Liver (tissue), 8 donors: ENCODE measurements at regions not wholly inside any gene's neighbourhood (a gene's known extent, or its start where the extent isn't known, plus 50 kb on each side); places are given as distances from the start of the nearest gene placed in this dataset.

ENCODE experiments used
- DNase-seq: peaks from one replicate; pipeline ENCODE4 v3.0.0-alpha.2; 2017; ENCODE audit warnings: low spot score
- H3K27ac ChIP-seq, 2 donors: one replicate each; pipeline ENCODE4 v1.7.0; 2013; ENCODE audit warnings: inconsistent platforms in 2 of 2, low read length in 2 of 2, control low read depth in 1 of 2, low read depth in 1 of 2, mild to moderate bottlenecking in 1 of 2
- H3K27me3 ChIP-seq, 4 donors: one replicate each; pipeline versions ENCODE4 v1.6.1 to v1.7.0; 2013; ENCODE audit warnings: low read length in 3 of 4, inconsistent platforms in 1 of 4, mild to moderate bottlenecking in 1 of 4, moderate library complexity in 1 of 4; ENCODE audit not compliant: control insufficient read depth in 4 of 4, insufficient read depth in 4 of 4
- H3K36me3 ChIP-seq, 4 donors: one replicate each; pipeline versions ENCODE4 v1.6.1 to v1.7.0; 2013; ENCODE audit warnings: low read length in 3 of 4, mild to moderate bottlenecking in 3 of 4, low read depth in 1 of 4, moderate library complexity in 1 of 4; ENCODE audit not compliant: control insufficient read depth in 4 of 4, insufficient read depth in 3 of 4
- H3K4me1 ChIP-seq, 4 donors: one replicate each; pipeline versions ENCODE4 v1.6.1 to v1.7.0; 2013; ENCODE audit warnings: low read length in 3 of 4, mild to moderate bottlenecking in 3 of 4, moderate library complexity in 1 of 4; ENCODE audit not compliant: control insufficient read depth in 4 of 4, insufficient read depth in 4 of 4
- H3K4me3 ChIP-seq, 3 donors: one replicate each; pipeline versions ENCODE4 v1.6.1 to v1.7.0; 2013; ENCODE audit warnings: low read length in 3 of 3, control low read depth in 1 of 3, low read depth in 1 of 3, mild to moderate bottlenecking in 1 of 3
- H3K9ac ChIP-seq, 2 donors: one replicate each; pipeline ENCODE4 v1.7.0; 2013; ENCODE audit warnings: low read length in 2 of 2, mild to moderate bottlenecking in 2 of 2, moderate library complexity in 2 of 2, control low read depth in 1 of 2, low read depth in 1 of 2
- H3K9me3 ChIP-seq, 4 donors: one replicate each; pipeline versions ENCODE4 v1.6.1 to v1.7.0; 2013; ENCODE audit warnings: low read length in 3 of 4; ENCODE audit not compliant: control insufficient read depth in 4 of 4
- EGR1 ChIP-seq, 2 donors: IDR thresholded peaks; 2 replicates each; pipeline ENCODE4 v1.6.1; 2016 to 2018; ENCODE audit warnings: antibody characterized with exemption in 2 of 2, low read depth in 2 of 2
- FOXA1 ChIP-seq: IDR thresholded peaks from 2 replicates; pipeline ENCODE4 v1.6.1; 2016; ENCODE audit warnings: antibody characterized with exemption
- FOXA2 ChIP-seq: IDR thresholded peaks from 2 replicates; pipeline ENCODE4 v1.6.1; 2016; ENCODE audit warnings: antibody characterized with exemption
- GABPA ChIP-seq, 2 donors: IDR thresholded peaks in 1 of 2; conservative IDR thresholded peaks in 1 of 2; 2 replicates each; pipeline ENCODE4 v1.6.1; 2016; ENCODE audit warnings: antibody characterized with exemption in 2 of 2, mild to moderate bottlenecking in 1 of 2, moderate library complexity in 1 of 2
- HNF4G ChIP-seq: IDR thresholded peaks from 2 replicates; pipeline ENCODE4 v1.6.1; 2016; ENCODE audit warnings: antibody characterized with exemption
- JUND ChIP-seq, 2 donors: IDR thresholded peaks; 2 replicates each; pipeline ENCODE4 v1.6.1; 2016; ENCODE audit warnings: antibody characterized with exemption in 2 of 2
- NR2F2 ChIP-seq: IDR thresholded peaks from 2 replicates; pipeline ENCODE4 v1.6.1; 2016; ENCODE audit warnings: antibody characterized with exemption
- RAD21 ChIP-seq, 2 donors: IDR thresholded peaks; 2 replicates each; pipeline ENCODE4 v1.6.1; 2016; ENCODE audit warnings: antibody characterized with exemption in 2 of 2, mild to moderate bottlenecking in 2 of 2
- RXRA ChIP-seq, 2 donors: IDR thresholded peaks; 2 replicates each; pipeline ENCODE4 v1.6.1; 2017 to 2018; ENCODE audit warnings: antibody characterized with exemption in 2 of 2, mild to moderate bottlenecking in 1 of 2
- SP1 ChIP-seq: IDR thresholded peaks from 2 replicates; pipeline ENCODE4 v1.6.1; 2018; ENCODE audit warnings: antibody characterized with exemption, mild to moderate bottlenecking
- TAF1 ChIP-seq: conservative IDR thresholded peaks from 2 replicates; pipeline ENCODE4 v1.6.1; 2016; ENCODE audit warnings: antibody characterized with exemption, mild to moderate bottlenecking
- YY1 ChIP-seq: IDR thresholded peaks from 2 replicates; pipeline ENCODE4 v1.6.1; 2016; ENCODE audit warnings: antibody characterized with exemption, mild to moderate bottlenecking
- WGBS: extraction: QIAGEN DNeasy Blood & Tissue Kit; methylation state at CpG from one replicate; pipeline ENCODE4 v1.1.7; 2013; 5-methylcytosine and 5-hydroxymethylcytosine counted together
- TF ChIP-seq, protein P1 (sequence below): IDR thresholded peaks from 2 replicates; pipeline ENCODE4 v1.6.1; 2016; ENCODE audit warnings: antibody characterized with exemption, mild to moderate bottlenecking
- TF ChIP-seq, protein P2 (sequence below): IDR thresholded peaks from 2 replicates; pipeline ENCODE4 v1.6.1; 2016; ENCODE audit warnings: antibody characterized with exemption
- TF ChIP-seq, protein P3 (sequence below): fragments of 150-350 bp; IDR thresholded peaks from 2 replicates; pipeline ENCODE4 v1.5.1; 2017; ENCODE audit warnings: improper control_type of control experiment, low read depth, low read length; ENCODE audit not compliant: missing input control
- TF ChIP-seq, protein P4 (sequence below): IDR thresholded peaks from 2 replicates; pipeline ENCODE4 v1.6.1; 2016; ENCODE audit warnings: antibody characterized with exemption
- donor health status: healthy.
- donor health status: healthy.
- donor health status: healthy.
- donor health status: healthy.
- donor health status: healthy.

DNA sequence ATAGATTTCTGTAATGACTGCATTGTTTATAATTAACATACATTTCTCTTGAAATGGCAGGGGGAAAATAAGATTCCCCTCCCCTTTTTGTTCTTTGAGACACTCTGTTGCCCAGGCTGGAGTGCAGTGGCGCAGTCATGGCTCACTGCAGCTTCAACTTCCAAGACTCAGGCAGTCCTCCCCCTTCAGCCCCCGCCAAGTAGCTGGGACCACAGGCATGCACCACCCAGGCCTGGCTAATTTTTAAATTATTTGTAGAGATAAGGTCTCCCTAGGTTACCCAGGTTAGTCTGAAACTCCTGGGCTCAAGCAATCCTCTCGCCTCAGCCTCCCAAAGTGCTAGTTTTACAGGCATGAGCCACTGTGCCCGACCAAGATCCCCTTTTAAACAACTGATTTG is 67.7 kb downstream of the KATNIP start:
- H3K36me3 ChIP-seq, result peaks cover 0 to 2% (median 0%) of the 10 kb centered on the region in 4 donors
- H3K27ac ChIP-seq, result no peak overlapping the region
- H3K9ac ChIP-seq, result no peak overlapping the region
- no peak overlapping the region for H3K4me3 ChIP-seq
- TF ChIP-seq TAF1 (no peak), FOXA2 (no peak)
- DNase-seq, result no peak
- no peaks in the 10 kb centered on the region for H3K9me3 ChIP-seq
- WGBS, result 93% methylated on average over 4 of the region's 4 CpGs
- no peaks in the 10 kb centered on the region for H3K4me1 ChIP-seq
- H3K27me3 ChIP-seq, result no peaks in the 10 kb centered on the region

DNA sequence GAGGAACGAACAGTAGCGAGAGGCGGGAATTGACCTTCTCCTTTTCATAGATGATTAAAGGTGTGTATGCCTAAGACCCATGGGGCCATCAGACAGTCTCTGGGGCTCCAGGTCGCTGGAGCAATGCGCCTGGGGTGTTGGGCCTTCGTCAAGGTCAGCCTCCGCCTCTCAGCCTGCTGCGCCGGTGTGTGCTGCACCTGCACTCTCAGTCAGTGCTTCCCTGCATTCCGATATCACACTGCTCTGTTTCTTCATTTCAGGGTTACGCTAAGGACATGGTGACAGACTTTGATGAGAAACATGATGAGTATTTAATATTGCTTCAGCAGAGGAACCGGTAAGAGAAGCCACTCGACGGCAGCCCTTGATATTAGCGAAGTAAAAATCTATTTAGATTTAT is 68.2 kb downstream of the KATNIP start:
- TF ChIP-seq, protein P1, sequence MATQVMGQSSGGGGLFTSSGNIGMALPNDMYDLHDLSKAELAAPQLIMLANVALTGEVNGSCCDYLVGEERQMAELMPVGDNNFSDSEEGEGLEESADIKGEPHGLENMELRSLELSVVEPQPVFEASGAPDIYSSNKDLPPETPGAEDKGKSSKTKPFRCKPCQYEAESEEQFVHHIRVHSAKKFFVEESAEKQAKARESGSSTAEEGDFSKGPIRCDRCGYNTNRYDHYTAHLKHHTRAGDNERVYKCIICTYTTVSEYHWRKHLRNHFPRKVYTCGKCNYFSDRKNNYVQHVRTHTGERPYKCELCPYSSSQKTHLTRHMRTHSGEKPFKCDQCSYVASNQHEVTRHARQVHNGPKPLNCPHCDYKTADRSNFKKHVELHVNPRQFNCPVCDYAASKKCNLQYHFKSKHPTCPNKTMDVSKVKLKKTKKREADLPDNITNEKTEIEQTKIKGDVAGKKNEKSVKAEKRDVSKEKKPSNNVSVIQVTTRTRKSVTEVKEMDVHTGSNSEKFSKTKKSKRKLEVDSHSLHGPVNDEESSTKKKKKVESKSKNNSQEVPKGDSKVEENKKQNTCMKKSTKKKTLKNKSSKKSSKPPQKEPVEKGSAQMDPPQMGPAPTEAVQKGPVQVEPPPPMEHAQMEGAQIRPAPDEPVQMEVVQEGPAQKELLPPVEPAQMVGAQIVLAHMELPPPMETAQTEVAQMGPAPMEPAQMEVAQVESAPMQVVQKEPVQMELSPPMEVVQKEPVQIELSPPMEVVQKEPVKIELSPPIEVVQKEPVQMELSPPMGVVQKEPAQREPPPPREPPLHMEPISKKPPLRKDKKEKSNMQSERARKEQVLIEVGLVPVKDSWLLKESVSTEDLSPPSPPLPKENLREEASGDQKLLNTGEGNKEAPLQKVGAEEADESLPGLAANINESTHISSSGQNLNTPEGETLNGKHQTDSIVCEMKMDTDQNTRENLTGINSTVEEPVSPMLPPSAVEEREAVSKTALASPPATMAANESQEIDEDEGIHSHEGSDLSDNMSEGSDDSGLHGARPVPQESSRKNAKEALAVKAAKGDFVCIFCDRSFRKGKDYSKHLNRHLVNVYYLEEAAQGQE, result no peak
- TF ChIP-seq JUND (IDR thresholded peaks at IDR 0.05) (no peak), TAF1 (no peak), FOXA1 (no peak), NR2F2 (no peak), HNF4G (no peak), EGR1 (IDR thresholded peaks at IDR 0.05; ENCODE audit: low read depth in 2 of 2) (no peak)
- WGBS, result 94% methylated on average over 15 of the region's 15 CpGs
- H3K4me1 ChIP-seq, result no peaks in the 10 kb centered on the region
- peaks cover 0 to 2% (median 0%) of the 10 kb centered on the region in 4 donors for H3K36me3 ChIP-seq
- no peak for DNase-seq
- no peak overlapping the region for H3K4me3 ChIP-seq
- no peak overlapping the region for H3K9ac ChIP-seq
- no peak overlapping the region for H3K27ac ChIP-seq
- no peaks in the 10 kb centered on the region for H3K27me3 ChIP-seq
- H3K9me3 ChIP-seq, result no peaks in the 10 kb centered on the region

DNA sequence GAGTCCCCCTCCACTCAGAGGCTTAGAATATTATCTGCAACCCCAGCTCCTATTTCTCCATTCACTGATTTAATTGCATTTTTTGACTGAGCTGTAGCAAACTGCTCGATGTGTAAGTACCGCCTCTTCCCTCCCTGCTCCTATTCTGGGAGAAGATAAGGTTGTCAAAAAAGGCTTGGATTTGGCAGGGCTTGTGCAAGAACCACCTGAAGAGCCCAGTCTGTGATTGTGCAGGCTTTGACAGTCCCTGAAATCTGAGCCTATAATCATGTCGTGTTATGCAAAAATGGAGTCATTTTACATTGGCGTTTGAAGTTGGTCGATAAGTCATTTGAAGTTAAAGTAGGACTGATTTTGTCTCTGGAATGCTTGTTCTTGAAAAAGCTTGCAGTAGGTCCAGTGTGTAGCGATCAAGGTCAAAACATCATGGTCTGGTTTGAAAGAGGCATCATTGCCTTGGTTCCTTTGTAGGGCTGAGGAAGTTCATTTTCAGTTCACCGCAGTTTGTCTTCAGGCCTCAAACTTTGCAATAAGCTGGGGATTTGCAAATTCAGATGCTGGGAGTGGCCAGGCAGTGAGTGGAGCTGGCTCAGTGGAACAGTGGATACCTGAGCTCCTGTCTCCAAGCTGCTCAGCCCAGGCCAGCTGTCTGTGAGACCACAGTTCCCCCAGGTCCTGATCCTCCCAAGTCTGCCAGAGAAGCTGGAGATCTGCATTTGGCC is 68.8 kb downstream of the KATNIP start:
- 77% methylated on average over 7 of the region's 7 CpGs for WGBS
- Histone ChIP-seq H3K9ac (no peak overlapping the region), H3K4me1 (no peaks in the 10 kb centered on the region), H3K27me3 (no peaks in the 10 kb centered on the region), H3K9me3 (no peaks in the 10 kb centered on the region), H3K36me3 (peaks cover 0 to 2% (median 0%) of the 10 kb centered on the region in 4 donors), H3K27ac (no peak overlapping the region), H3K4me3 (no peak overlapping the region)
- no peak for DNase-seq
- TF ChIP-seq EGR1 (IDR thresholded peaks at IDR 0.05; ENCODE audit: low read depth in 2 of 2) (no peak), YY1 (no peak), NR2F2 (no peak), RAD21 (IDR thresholded peaks at IDR 0.05) (no peak), JUND (IDR thresholded peaks at IDR 0.05) (no peak), SP1 (no peak), RXRA (IDR thresholded peaks at IDR 0.05) (no peak), GABPA (IDR thresholded peaks at IDR 0.05 in 1 of 2, conservative IDR thresholded peaks at IDR 0.05 in 1 of 2) (no peak), FOXA2 (no peak), HNF4G (no peak), FOXA1 (no peak)
- TF ChIP-seq, protein P2, sequence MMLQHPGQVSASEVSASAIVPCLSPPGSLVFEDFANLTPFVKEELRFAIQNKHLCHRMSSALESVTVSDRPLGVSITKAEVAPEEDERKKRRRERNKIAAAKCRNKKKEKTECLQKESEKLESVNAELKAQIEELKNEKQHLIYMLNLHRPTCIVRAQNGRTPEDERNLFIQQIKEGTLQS, result no peak
- TF ChIP-seq, protein P1, result no peak
- TF ChIP-seq, protein P3, sequence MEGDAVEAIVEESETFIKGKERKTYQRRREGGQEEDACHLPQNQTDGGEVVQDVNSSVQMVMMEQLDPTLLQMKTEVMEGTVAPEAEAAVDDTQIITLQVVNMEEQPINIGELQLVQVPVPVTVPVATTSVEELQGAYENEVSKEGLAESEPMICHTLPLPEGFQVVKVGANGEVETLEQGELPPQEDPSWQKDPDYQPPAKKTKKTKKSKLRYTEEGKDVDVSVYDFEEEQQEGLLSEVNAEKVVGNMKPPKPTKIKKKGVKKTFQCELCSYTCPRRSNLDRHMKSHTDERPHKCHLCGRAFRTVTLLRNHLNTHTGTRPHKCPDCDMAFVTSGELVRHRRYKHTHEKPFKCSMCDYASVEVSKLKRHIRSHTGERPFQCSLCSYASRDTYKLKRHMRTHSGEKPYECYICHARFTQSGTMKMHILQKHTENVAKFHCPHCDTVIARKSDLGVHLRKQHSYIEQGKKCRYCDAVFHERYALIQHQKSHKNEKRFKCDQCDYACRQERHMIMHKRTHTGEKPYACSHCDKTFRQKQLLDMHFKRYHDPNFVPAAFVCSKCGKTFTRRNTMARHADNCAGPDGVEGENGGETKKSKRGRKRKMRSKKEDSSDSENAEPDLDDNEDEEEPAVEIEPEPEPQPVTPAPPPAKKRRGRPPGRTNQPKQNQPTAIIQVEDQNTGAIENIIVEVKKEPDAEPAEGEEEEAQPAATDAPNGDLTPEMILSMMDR, result no peak
- TF ChIP-seq, protein P4, sequence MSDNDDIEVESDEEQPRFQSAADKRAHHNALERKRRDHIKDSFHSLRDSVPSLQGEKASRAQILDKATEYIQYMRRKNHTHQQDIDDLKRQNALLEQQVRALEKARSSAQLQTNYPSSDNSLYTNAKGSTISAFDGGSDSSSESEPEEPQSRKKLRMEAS, result no peak
